ENCODE measurements at regions not wholly inside any gene's neighbourhood (a gene's known extent, or its start where the extent isn't known, plus 50 kb on each side); places are given as distances from the start of the nearest gene placed in this dataset.

- no peak overlapping the region for H3K27ac ChIP-seq
- H3K36me3 ChIP-seq: no peaks in the 10 kb centered on the region
- H3K27me3 ChIP-seq (replicated peaks; ENCODE audit: insufficient read depth): no peaks in the 10 kb centered on the region
- H3K9me3 ChIP-seq: no peaks in the 10 kb centered on the region
- TF ChIP-seq CTCF (IDR thresholded peaks at IDR 0.05) (no peak), POLR2A (IDR thresholded peaks at IDR 0.05) (no peak), POLR2AphosphoS5 (IDR thresholded peaks at IDR 0.05) (no peak)
- H3K4me3 ChIP-seq: no peak overlapping the region
- intact Hi-C loops (cut with DNase I): no loop called here
- DNase-seq (ENCODE audit: low spot score): no peak
- H3K4me1 ChIP-seq (replicated peaks): no peaks in the 10 kb centered on the region
- WGBS: 98% methylated on average over 4 of the region's 4 CpGs
Measured at GRCh38 chr3:165404357-165405027, 208.3 kb upstream of the SLITRK3 start.

GRCh38 chr3:165403666-165404065 is 207.5 kb upstream of the SLITRK3 start:
- DNase-seq (ENCODE audit: low spot score): no peak
- intact Hi-C loops (cut with DNase I): no loop called here
- no peak overlapping the region for H3K4me3 ChIP-seq
- TF ChIP-seq POLR2A (IDR thresholded peaks at IDR 0.05): no peak
- no peak for TF ChIP-seq POLR2AphosphoS5 (IDR thresholded peaks at IDR 0.05)
- no peak for TF ChIP-seq CTCF (IDR thresholded peaks at IDR 0.05)
- no peak overlapping the region for H3K27ac ChIP-seq
- H3K4me1 ChIP-seq (replicated peaks): no peaks in the 10 kb centered on the region
- 49% methylated on average over 4 of the region's 4 CpGs for WGBS
- H3K9me3 ChIP-seq: no peaks in the 10 kb centered on the region
- no peaks in the 10 kb centered on the region for H3K27me3 ChIP-seq (replicated peaks; ENCODE audit: insufficient read depth)
- no peaks in the 10 kb centered on the region for H3K36me3 ChIP-seq

GRCh38 chr3:165395188-165395587 is 199.0 kb upstream of the SLITRK3 start:
- Histone ChIP-seq H3K36me3 (no peaks in the 10 kb centered on the region), H3K4me1 (replicated peaks) (no peaks in the 10 kb centered on the region), H3K27me3 (replicated peaks; ENCODE audit: insufficient read depth) (no peaks in the 10 kb centered on the region), H3K4me3 (no peak overlapping the region), H3K9me3 (no peaks in the 10 kb centered on the region), H3K27ac (no peak overlapping the region)
- intact Hi-C loops (cut with DNase I): no loop called here
- no peak for DNase-seq (ENCODE audit: low spot score)
- TF ChIP-seq POLR2A (IDR thresholded peaks at IDR 0.05) (no peak), CTCF (IDR thresholded peaks at IDR 0.05) (no peak)
- 87% methylated on average over 1 of the region's 1 CpG for WGBS

- H3K27ac ChIP-seq: no peak overlapping the region
- H3K9me3 ChIP-seq: no peaks in the 10 kb centered on the region
- no peaks in the 10 kb centered on the region for H3K36me3 ChIP-seq
- DNase-seq (ENCODE audit: low spot score): no peak
- TF ChIP-seq POLR2AphosphoS5 (IDR thresholded peaks at IDR 0.05) (no peak), CTCF (IDR thresholded peaks at IDR 0.05) (no peak), POLR2A (IDR thresholded peaks at IDR 0.05) (no peak)
- no peak overlapping the region for H3K4me3 ChIP-seq
- intact Hi-C loops (cut with DNase I): no loop called here
- no peaks in the 10 kb centered on the region for H3K4me1 ChIP-seq (replicated peaks)
- no peaks in the 10 kb centered on the region for H3K27me3 ChIP-seq (replicated peaks; ENCODE audit: insufficient read depth)
- WGBS: 90% methylated on average over 1 of the region's 1 CpG
Measured at GRCh38 chr3:165393461-165393860, 197.3 kb upstream of the SLITRK3 start.

GRCh38 chr3:165390166-165390565 is 194.0 kb upstream of the SLITRK3 start:
- no peaks in the 10 kb centered on the region for H3K4me1 ChIP-seq (replicated peaks)
- DNase-seq (ENCODE audit: low spot score): no peak

More at GRCh38 chr3:165390166-165390565, 194.0 kb upstream of the SLITRK3 start:
- intact Hi-C loops (cut with DNase I): no loop called here
- Histone ChIP-seq H3K27ac (no peak overlapping the region), H3K27me3 (replicated peaks; ENCODE audit: insufficient read depth) (no peaks in the 10 kb centered on the region), H3K9me3 (no peaks in the 10 kb centered on the region), H3K4me3 (no peak overlapping the region), H3K36me3 (no peaks in the 10 kb centered on the region)
- TF ChIP-seq POLR2AphosphoS5 (IDR thresholded peaks at IDR 0.05): no peak
- TF ChIP-seq POLR2A (IDR thresholded peaks at IDR 0.05): no peak
- no peak for TF ChIP-seq CTCF (IDR thresholded peaks at IDR 0.05)
- WGBS: 82% methylated on average over 3 of the region's 3 CpGs

All from prostate gland (tissue), 2 donors.